ENCODE measurements at regions not wholly inside any gene's neighbourhood (a gene's known extent, or its start where the extent isn't known, plus 50 kb on each side); places are given as distances from the start of the nearest gene placed in this dataset.

GRCh38 chr20:12270863-12271262 lies 353.2 kb downstream of the BTBD3 start:
- no peak for DNase-seq (ENCODE audit: extremely low read depth, low read depth)
- no peak for TF ChIP-seq CTCF (IDR thresholded peaks at IDR 0.05; ENCODE audit: low read depth, low read length)

GRCh38 chr20:12276011-12276673 lies 358.4 kb downstream of the BTBD3 start:
- no peak for DNase-seq (ENCODE audit: extremely low read depth, low read depth)
- no peak for TF ChIP-seq CTCF (IDR thresholded peaks at IDR 0.05; ENCODE audit: low read depth, low read length)

GRCh38 chr20:12287575-12287974 lies 369.9 kb downstream of the BTBD3 start:
- no peak for DNase-seq (ENCODE audit: extremely low read depth, low read depth)

GRCh38 chr20:12289465-12289864 lies 371.8 kb downstream of the BTBD3 start:
- no peak for TF ChIP-seq CTCF (IDR thresholded peaks at IDR 0.05; ENCODE audit: low read depth, low read length)
- DNase-seq (ENCODE audit: extremely low read depth, low read depth), result no peak

More at GRCh38 chr20:12287575-12287974, 369.9 kb downstream of the BTBD3 start:
- TF ChIP-seq CTCF (IDR thresholded peaks at IDR 0.05; ENCODE audit: low read depth, low read length), result no peak

GRCh38 chr20:12291386-12291785 lies 373.7 kb downstream of the BTBD3 start:
- no peak for DNase-seq (ENCODE audit: extremely low read depth, low read depth)
- no peak for TF ChIP-seq CTCF (IDR thresholded peaks at IDR 0.05; ENCODE audit: low read depth, low read length)

GRCh38 chr20:12293900-12294299 lies 376.2 kb downstream of the BTBD3 start:
- TF ChIP-seq CTCF (IDR thresholded peaks at IDR 0.05; ENCODE audit: low read depth, low read length), result no peak
- no peak for DNase-seq (ENCODE audit: extremely low read depth, low read depth)

GRCh38 chr20:12294678-12295077 lies 377.0 kb downstream of the BTBD3 start:
- TF ChIP-seq CTCF (IDR thresholded peaks at IDR 0.05; ENCODE audit: low read depth, low read length), result no peak

More at GRCh38 chr20:12294678-12295077, 377.0 kb downstream of the BTBD3 start:
- DNase-seq (ENCODE audit: extremely low read depth, low read depth), result no peak

Measured in AG09319 (cell line).